Osteocyte (in vitro differentiated cells): ENCODE measurements at regions not wholly inside any gene's neighbourhood (a gene's known extent, or its start where the extent isn't known, plus 50 kb on each side); places are given as distances from the start of the nearest gene placed in this dataset.

Experiments used
- DNase-seq: peaks from one replicate; pipeline ENCODE4 v3.0.0; 2021; ENCODE audit warnings: mixed read lengths; ENCODE audit not compliant: unreplicated experiment; ENCODE audit errors: extremely low spot score
- H3K27ac Mint-ChIP-seq: one replicate; pipeline ENCODE4 v1.8.0; 2021; ENCODE audit warnings: mild to moderate bottlenecking, mixed read lengths; ENCODE audit not compliant: unreplicated experiment
- H3K27me3 Mint-ChIP-seq: one replicate; pipeline ENCODE4 v1.8.0; 2021; ENCODE audit warnings: mixed read lengths; ENCODE audit not compliant: unreplicated experiment
- H3K36me3 Mint-ChIP-seq: one replicate; pipeline ENCODE4 v1.8.0; 2021; ENCODE audit warnings: mixed read lengths; ENCODE audit not compliant: unreplicated experiment
- H3K4me1 Mint-ChIP-seq: one replicate; pipeline ENCODE4 v1.8.0; 2021; ENCODE audit warnings: mixed read lengths; ENCODE audit not compliant: unreplicated experiment
- H3K4me3 Mint-ChIP-seq: one replicate; pipeline ENCODE4 v1.8.0; 2021; ENCODE audit warnings: mild to moderate bottlenecking, moderate library complexity, mixed read lengths; ENCODE audit not compliant: unreplicated experiment
- H3K9me3 Mint-ChIP-seq: one replicate; pipeline ENCODE4 v1.8.0; 2021; ENCODE audit warnings: mixed read lengths; ENCODE audit not compliant: unreplicated experiment
- CTCF ChIP-seq: fragments of 200-600 bp; sonication (generic); IDR thresholded peaks from 2 replicates; pipeline ENCODE4 v1.5.0; 2021; ENCODE audit warnings: antibody characterized with exemption, mild to moderate bottlenecking, moderate library complexity

GRCh38 chr4:38318737-38319455 lies 345.1 kb upstream of the KLF3 start:
- H3K36me3 Mint-ChIP-seq: no peaks in the 10 kb centered on the region
- H3K9me3 Mint-ChIP-seq: peaks cover 4% of the 10 kb centered on the region
- peak; percentile 96 for DNase-seq
- H3K4me3 Mint-ChIP-seq: peak overlapping the region; percentile 61
- peaks cover 44% of the 10 kb centered on the region for H3K4me1 Mint-ChIP-seq
- H3K27ac Mint-ChIP-seq: peak overlapping the region; percentile 90
- H3K27me3 Mint-ChIP-seq: no peaks in the 10 kb centered on the region
- no peak for TF ChIP-seq CTCF

GRCh38 chr4:38319456-38320342 lies 344.3 kb upstream of the KLF3 start:
- TF ChIP-seq CTCF: peak; percentile 98
- Mint-ChIP-seq H3K4me1 (peaks cover 36% of the 10 kb centered on the region), H3K4me3 (peak overlapping the region; percentile 61), H3K9me3 (peaks cover 4% of the 10 kb centered on the region), H3K36me3 (no peaks in the 10 kb centered on the region), H3K27ac (peak overlapping the region; percentile 90), H3K27me3 (no peaks in the 10 kb centered on the region)
- peak; percentile 96 for DNase-seq

GRCh38 chr4:38320343-38320695 lies 343.7 kb upstream of the KLF3 start:
- Mint-ChIP-seq H3K27me3 (no peaks in the 10 kb centered on the region), H3K4me1 (peaks cover 32% of the 10 kb centered on the region), H3K9me3 (peaks cover 4% of the 10 kb centered on the region), H3K36me3 (no peaks in the 10 kb centered on the region), H3K4me3 (no peak overlapping the region), H3K27ac (peak overlapping the region; percentile 90)
- no peak for DNase-seq
- TF ChIP-seq CTCF: no peak

- Mint-ChIP-seq H3K4me3 (no peak overlapping the region), H3K36me3 (no peaks in the 10 kb centered on the region), H3K9me3 (peaks cover 4% of the 10 kb centered on the region), H3K4me1 (peaks cover 32% of the 10 kb centered on the region), H3K27ac (no peak overlapping the region), H3K27me3 (no peaks in the 10 kb centered on the region)
- no peak for TF ChIP-seq CTCF
- DNase-seq: no peak
These were observed 343.2 kb upstream of the KLF3 start for GRCh38 chr4:38320833-38321232.

- H3K4me3 Mint-ChIP-seq: no peak overlapping the region
- H3K27ac Mint-ChIP-seq: peak overlapping the region; percentile 23
- no peaks in the 10 kb centered on the region for H3K27me3 Mint-ChIP-seq
- TF ChIP-seq CTCF: no peak
- H3K9me3 Mint-ChIP-seq: peaks cover 4% of the 10 kb centered on the region
- DNase-seq: no peak
- no peaks in the 10 kb centered on the region for H3K36me3 Mint-ChIP-seq
- H3K4me1 Mint-ChIP-seq: peaks cover 32% of the 10 kb centered on the region
These were observed 341.3 kb upstream of the KLF3 start for GRCh38 chr4:38322714-38323113.
